NCI-H1436 (cell line): ENCODE measurements at regions not wholly inside any gene's neighbourhood (a gene's known extent, or its start where the extent isn't known, plus 50 kb on each side); places are given as distances from the start of the nearest gene placed in this dataset.

ENCODE experiments used
- DNase-seq: peaks from one replicate; lab custom pipeline; 2025; lab: John Stamatoyannopoulos, UW

DNA sequence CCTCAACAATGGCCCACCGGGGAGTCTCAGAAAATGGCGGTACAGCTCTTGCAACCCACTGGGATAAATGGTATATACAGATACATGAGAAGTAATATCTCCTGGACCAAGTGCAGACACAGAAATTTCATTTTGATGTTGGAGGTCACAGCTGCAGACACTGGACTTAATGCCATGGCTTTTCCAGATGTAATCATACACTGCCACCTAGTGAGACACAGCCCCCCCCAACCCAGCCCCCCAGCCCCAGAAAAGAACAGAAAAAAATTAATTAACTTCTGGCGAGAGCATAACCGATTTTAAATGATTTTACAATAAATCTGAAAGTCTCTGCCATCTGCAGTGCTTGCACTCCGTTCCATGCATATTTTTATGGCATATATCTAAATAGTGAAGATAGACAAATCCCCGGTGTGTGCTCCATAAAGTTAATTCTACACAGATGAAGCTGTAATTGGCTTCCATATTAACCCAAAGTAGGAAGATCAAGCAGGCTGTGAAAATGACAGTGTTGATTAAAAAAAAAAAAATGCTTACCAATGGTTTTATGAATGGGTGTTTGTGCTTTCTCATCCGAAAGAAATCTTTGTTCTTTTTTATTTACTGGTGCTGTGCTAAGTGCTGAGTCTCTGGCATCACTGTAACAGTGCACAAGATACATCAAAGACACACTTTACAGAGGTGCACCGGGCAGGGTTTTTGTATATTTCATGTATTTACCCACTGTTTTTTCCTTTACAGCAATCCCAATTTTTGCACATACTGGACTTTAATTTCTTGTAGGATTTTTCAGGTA, 804.1 kb downstream of the TFAP2A start:
- no peak for DNase-seq

DNA sequence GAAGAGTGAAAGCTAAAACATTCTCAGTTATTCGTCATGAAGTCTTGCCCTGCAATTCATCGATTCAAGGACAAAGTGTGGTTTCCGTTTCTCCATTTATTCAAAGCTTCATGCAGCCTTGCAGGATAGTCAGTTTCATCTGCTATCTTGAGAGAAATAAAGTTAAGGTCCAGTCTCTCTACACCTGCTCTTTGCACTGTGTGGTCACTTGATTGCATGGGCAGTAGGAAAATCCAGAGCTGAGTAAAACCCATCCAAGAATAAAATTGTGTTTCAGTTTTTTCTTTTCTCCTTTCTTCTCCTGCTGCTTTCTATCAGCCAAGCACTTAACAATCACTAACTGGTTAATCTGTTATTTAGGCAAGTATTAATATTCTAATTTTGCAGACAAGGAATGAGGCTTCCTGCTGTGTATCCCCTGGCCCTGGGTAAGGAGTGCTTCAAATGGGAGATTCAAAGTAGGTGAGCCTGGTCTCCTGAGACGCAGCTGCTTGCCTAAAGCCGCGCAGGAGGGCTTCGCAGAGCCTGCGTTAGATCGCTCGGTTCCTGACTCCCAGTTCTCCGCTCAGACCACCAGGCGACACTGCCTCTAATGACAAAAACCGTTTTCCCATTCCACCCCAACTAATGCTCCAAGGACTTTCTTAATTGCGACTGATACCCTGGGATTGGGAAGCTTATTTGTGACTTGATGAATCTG, 808.3 kb downstream of the TFAP2A start:
- no peak for DNase-seq

GRCh38 chr6:9594746-9595145, 820.1 kb downstream of the TFAP2A start:
- no peak for DNase-seq

DNA sequence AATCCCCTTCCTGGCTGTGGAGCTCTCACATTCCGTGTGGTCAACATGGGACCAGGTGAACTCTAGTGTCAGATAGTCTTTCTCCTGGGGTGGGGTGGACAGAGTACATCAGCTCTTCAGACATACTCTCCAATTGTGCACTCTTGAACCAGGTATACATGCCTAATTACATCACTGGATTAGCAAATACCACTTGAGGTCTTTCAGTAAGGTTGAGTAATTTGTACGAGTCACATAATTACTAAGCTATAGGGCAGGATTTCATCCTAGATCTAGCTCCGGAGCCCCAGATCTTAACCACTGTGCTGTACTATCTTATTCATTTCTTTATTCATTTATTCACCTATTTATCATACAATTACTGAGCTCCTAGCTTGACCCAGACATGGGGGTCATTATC, 821.3 kb downstream of the TFAP2A start:
- DNase-seq: no peak

- no peak for DNase-seq
Measured at GRCh38 chr6:9583753-9584352, 831.0 kb downstream of the TFAP2A start.

DNA sequence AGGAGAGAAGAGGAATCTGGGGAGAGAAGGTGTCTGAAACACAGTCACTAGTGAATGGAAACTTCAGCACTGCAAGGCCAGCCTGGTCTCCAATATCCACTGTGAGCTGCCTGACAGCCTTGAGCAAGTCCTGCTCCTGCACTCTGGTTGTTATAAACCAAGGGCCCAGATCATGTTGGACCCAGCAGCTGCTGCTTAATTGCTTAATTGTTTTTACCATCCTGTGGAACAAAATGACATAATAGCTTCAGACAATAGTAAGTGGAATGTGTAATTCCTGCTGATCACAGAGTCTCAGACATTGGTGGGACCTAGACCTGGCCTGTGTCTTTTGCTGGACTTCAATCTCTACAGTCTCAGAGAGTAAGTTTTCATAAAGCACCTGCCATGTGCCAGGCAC, 833.7 kb downstream of the TFAP2A start:
- DNase-seq: peak; percentile 4

DNA sequence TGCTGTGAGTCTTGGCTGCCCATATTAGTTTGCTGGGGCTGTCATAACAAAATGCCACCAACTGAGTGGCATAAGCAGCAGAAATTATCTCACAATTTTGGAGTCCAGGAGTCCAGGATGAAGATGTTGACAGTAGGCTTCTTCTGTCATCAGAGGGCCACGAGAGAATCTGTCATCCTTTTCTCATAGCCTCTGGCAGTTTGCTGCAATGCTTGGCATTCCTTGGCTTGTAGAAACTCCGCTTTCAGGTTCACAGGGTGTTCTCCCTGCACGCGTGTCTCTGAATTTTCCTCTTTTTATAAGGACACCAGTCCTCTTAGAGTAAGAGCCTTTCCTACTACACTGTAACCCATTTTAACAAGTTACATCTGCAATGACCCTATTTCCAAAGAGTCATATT, 838.4 kb downstream of the TFAP2A start:
- no peak for DNase-seq

- DNase-seq: no peak
Measured at GRCh38 chr6:9566096-9566495, 848.8 kb downstream of the TFAP2A start.

DNA sequence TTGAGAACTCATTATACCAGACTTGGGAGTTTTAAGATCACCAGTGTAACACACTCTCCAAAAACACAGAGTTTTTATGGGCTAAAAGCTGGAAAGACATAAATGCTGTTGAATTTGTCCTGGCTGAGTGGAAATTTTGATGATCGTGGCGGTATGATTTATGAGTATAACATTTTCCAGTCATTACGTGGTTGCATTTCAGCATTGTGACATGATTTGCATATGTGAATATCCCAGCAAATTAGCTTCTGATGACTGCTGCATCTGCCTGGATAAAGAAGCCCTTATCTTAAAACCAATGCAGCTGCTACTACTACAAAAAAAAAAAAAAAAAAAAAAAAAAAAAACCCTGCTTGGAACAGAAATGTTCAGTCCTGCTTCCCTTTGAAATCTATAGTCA, 850.9 kb downstream of the TFAP2A start:
- DNase-seq: no peak

- no peak for DNase-seq
Measured at GRCh38 chr6:9563568-9563967, 851.3 kb downstream of the TFAP2A start.

- DNase-seq: no peak
Measured at GRCh38 chr6:9554806-9555205, 860.1 kb downstream of the TFAP2A start.

DNA sequence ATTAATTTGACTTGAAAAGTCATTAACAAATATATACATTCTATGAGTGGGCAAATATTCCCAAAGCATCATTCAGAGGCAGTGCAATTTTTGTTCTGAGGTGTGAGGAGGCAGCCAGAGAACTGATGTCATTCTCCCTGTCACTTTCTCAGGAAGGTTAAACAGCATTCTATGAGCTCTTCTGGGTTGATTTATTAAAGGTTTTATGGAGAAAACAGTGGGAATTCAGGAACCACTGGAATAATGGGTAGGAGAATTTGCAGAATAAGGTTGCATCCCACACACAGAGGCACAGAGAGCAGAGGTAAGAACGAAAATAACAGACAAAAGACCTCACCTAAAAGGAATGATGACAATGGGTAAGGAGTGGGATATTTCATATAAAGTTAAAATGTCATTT, 860.6 kb downstream of the TFAP2A start:
- no peak for DNase-seq

- DNase-seq: no peak
Measured at GRCh38 chr6:9553002-9553401, 861.9 kb downstream of the TFAP2A start.

GRCh38 chr6:9543649-9544048, 871.2 kb downstream of the TFAP2A start:
- no peak for DNase-seq

GRCh38 chr6:9540534-9541126, 874.2 kb downstream of the TFAP2A start:
- peak; percentile 50 for DNase-seq

DNA sequence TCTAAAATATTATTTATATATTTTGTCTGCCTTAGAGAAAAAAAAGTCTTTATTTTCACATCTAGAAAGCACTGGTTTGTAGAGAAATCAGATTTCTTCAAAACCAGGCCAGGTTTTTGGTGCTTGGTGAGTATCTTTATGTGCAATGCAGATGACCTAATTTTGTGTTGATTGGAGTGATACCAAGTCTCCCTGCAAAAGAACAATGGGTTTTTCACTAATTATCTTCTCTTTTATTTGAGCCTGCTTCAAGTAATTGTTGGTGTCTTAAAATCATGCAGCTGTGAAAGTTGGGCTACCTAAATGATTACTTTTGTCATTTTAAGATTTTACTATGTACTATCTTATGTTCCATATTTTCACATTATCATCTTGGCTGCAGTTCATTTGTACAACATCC, 874.7 kb downstream of the TFAP2A start:
- no peak for DNase-seq

DNA sequence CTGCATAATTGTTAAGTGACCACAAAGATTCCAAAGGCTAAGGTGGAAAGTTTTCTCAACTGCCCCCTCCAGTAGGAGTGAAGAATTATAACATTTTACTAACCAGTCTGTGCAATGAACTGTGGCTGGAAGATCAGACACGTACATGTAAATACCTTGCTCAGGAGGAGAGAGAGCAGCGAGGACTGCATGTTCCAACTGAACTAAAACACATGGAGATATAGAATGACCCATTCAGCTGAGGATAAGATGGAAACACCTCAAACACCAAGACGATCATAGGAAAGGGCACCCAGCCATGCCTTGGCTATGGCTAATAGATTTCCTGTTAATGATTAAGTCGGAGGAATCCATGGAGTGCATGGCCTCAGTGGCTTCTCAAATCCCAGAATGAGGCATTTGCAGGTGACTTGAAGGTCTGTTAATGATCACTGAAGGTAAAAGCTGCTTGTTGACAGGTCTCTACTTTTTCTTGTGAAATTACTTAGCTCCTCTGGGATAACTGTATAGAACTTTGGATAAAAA, 875.6 kb downstream of the TFAP2A start:
- DNase-seq: no peak

DNA sequence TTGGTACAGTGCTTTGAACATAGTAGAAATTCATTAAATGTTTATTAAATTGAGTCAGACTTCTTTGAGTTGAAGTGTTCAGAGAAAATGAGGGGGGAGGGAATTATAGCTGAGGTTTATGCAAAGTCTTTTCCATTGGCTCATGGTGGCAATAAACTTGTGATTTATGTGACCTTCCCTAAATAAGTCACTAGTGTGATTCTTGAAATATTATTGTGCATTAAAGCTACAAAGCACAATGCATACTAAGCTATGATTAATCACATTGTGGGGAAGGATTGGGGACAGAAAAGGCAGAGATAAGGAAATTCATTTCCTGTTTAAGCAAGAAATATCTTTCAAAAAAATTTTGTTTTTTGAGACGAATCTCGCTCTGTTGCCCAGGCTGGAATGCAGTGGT, 877.5 kb downstream of the TFAP2A start:
- DNase-seq: no peak

- no peak for DNase-seq
Measured at GRCh38 chr6:9535106-9535505, 879.8 kb downstream of the TFAP2A start.

- DNase-seq: no peak
Measured at GRCh38 chr6:9532621-9533557, 882.0 kb downstream of the TFAP2A start.

GRCh38 chr6:9527679-9528286, 887.1 kb downstream of the TFAP2A start:
- no peak for DNase-seq
